Endometrial microvascular endothelial cells (primary cell): ENCODE measurements at regions not wholly inside any gene's neighbourhood (a gene's known extent, or its start where the extent isn't known, plus 50 kb on each side); places are given as distances from the start of the nearest gene placed in this dataset.

Experiments
- in situ Hi-C: cut with HindIII; loops from 2 replicates; pipeline ENCODE4 v1.10.0; 2017; ENCODE audit warnings: low sequenced_read_pairs, low pct_unique_long_range_greater_than_20kb; ENCODE audit errors: inconsistent ontology term

DNA sequence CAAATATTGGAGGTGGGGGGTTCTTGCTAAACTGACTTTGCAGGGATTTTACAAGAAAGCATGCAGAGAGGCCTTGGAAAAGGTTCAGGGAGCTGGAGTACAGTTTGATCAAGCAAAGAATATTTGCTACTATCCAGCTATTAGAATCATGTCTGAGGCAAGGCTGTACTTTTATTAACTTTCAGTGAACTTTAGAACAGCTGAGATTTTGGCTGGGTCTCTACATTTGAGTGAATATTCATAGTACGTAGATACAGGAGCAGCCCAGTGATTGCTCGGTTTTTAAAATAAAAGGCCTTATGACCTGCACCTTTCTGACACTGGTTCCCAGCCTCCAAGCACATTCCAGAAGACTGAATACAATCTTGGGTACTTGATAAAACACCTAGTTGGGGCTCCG lies 496.8 kb upstream of the AKR1E2 start:
- in situ Hi-C loops: no loop called here

DNA sequence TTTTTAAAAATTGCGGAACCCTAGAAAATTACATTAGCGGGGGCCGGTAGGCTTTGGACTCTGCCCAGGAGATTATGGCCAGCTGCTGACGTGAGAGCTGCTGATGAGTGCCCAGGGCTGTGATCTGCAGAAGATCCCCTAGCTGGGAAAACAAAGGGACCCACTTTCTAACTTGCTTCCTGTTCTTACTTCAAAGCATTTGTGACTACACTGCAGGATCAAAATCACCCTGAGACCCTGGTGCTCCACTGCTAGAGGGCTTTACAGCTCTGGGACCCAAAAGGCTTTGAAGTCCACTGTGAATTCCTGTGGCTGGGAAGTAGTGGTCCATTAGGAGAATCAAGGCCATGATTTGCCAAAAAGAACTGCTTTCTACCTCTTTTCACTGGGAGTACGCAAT lies 499.4 kb upstream of the AKR1E2 start:
- in situ Hi-C loops: no loop called here

DNA sequence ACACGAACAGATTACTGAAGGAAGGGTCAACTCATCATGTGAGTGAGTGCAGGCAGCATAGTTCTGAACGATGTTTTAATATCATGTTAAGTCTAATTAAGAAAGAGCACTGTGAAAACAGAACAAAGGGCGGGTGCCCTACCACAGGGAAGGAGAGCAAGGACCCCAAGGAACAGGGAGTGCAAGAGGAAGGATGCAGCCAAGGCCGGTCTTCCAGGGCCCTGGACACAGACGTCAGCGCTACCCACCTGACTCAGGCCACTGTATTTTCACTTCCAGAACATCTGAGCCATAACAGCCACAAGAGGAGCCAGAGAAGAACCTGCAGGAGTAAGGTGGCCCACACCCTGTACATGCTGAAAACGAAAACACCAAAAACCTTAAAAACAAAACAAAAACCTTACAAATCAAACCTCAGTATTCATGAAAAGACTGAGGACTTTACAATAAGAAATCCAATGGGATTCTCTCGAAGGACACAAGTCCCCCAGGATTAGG lies 506.1 kb upstream of the AKR1E2 start:
- in situ Hi-C loops: no loop called here

GRCh38 chr10:4316161-4316810 lies 509.7 kb upstream of the AKR1E2 start:
- in situ Hi-C loops: no loop called here

- in situ Hi-C loops: no loop called here
Measured at GRCh38 chr10:4315551-4315950, 510.5 kb upstream of the AKR1E2 start.

DNA sequence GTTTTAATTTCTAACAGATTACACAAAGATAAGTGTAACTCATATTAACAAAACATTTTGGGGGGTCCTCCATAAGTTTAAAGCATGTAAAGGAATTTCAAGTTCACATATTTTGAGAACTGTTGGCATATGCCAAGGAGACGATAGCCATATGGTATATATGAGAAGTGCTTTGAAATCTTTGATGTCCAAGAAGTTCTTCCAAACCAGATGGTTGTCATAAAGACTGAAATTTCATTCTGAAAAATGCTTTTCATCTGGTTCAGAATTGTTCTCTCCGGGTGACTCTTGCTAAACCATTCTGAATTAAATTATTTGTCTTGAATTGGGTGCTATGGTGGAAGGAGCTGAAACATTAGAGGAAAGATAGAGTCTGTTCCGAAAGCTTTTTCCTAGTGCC lies 513.0 kb upstream of the AKR1E2 start:
- in situ Hi-C loops: no loop called here

GRCh38 chr10:4312051-4312835 lies 513.8 kb upstream of the AKR1E2 start:
- in situ Hi-C loops: no loop called here

DNA sequence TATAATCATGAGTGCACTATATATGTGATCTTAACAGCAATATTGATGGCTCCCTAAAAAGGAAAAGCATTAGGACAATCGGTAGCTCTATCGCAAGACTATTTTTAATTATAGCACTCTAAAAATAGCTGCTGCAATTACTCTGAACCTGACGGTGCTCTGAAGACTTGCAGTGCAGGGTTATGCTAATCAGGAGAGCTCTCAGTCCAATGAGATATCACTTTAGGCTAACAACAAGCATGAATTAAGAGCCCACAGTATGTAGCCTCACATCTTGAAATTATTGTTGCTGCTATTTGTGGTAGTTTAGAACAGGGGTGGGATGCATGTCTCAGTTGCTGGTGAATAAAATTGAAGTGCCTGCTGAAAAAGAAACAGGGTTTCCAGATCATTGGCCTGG lies 515.8 kb upstream of the AKR1E2 start:
- in situ Hi-C loops: no loop called here

DNA sequence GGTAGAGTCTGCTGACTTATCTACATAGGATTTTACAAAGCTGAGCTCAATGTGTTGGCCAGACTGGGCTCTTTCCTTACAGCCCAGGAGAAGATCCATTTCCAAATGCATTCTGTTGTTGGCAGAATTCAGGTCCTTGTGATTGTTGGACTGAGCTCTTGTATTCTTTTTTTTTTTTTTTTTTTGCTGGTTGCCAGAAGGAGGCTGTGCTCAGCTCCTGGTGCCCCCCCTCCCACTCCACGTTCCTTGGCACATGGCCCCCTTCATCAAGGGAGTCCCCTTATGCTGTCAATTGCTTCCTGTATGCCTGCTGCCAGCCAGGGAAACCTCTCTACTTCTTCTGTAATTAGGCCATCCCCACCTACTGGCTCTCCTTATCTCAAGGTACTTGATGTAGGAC lies 518.1 kb upstream of the AKR1E2 start:
- in situ Hi-C loops: no loop called here

- in situ Hi-C loops: no loop called here
Measured at GRCh38 chr10:4306871-4307270, 519.1 kb upstream of the AKR1E2 start.

GRCh38 chr10:4303045-4303444 lies 518.0 kb upstream of the KLF6 start:
- in situ Hi-C loops: no loop called here

GRCh38 chr10:4301291-4302045 lies 516.5 kb upstream of the KLF6 start:
- in situ Hi-C loops: no loop called here

- in situ Hi-C loops: no loop called here
Measured at GRCh38 chr10:4296161-4296560, 511.2 kb upstream of the KLF6 start.

- in situ Hi-C loops: no loop called here
Measured at GRCh38 chr10:4294996-4295792, 510.2 kb upstream of the KLF6 start.

DNA sequence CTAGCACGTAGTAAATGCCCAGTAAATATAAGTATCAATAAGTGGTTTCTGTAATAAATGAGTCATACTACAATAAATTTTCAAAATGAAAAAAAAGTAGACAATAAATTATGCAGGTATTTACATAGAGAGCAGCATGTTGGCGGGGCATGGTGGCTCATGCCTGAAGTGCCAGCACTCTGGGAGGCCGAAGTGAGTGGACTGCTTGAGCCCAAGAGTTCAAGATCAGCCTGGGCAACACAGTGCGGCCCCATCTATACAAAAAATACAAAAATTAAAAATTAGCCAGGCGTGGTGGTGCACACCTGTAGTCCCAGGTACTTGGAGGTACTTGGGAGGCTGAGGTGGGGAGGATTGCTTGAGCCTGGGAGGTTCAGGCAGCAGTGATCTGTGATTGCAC lies 509.3 kb upstream of the KLF6 start:
- in situ Hi-C loops: no loop called here

- in situ Hi-C loops: no loop called here
Measured at GRCh38 chr10:4291990-4292389, 507.0 kb upstream of the KLF6 start.

- in situ Hi-C loops: no loop called here
Measured at GRCh38 chr10:4285121-4285520, 500.1 kb upstream of the KLF6 start.

GRCh38 chr10:4283846-4284610 lies 499.0 kb upstream of the KLF6 start:
- in situ Hi-C loops: no loop called here
